ENCODE measurements at regions not wholly inside any gene's neighbourhood (a gene's known extent, or its start where the extent isn't known, plus 50 kb on each side); places are given as distances from the start of the nearest gene placed in this dataset.

GRCh38 chr18:1797235-1797634, 774.1 kb downstream of the METTL4 start:
- TF ChIP-seq ZBTB33 (IDR thresholded peaks at IDR 0.05) (no peak), RAD21 (IDR thresholded peaks at IDR 0.05) (no peak), TAF1 (conservative IDR thresholded peaks at IDR 0.05) (no peak), FOXA1 (IDR thresholded peaks at IDR 0.05) (no peak), NR2F2 (IDR thresholded peaks at IDR 0.05) (no peak), MAX (IDR thresholded peaks at IDR 0.05) (no peak), YY1 (IDR thresholded peaks at IDR 0.05) (no peak)
- TF ChIP-seq, protein P1, sequence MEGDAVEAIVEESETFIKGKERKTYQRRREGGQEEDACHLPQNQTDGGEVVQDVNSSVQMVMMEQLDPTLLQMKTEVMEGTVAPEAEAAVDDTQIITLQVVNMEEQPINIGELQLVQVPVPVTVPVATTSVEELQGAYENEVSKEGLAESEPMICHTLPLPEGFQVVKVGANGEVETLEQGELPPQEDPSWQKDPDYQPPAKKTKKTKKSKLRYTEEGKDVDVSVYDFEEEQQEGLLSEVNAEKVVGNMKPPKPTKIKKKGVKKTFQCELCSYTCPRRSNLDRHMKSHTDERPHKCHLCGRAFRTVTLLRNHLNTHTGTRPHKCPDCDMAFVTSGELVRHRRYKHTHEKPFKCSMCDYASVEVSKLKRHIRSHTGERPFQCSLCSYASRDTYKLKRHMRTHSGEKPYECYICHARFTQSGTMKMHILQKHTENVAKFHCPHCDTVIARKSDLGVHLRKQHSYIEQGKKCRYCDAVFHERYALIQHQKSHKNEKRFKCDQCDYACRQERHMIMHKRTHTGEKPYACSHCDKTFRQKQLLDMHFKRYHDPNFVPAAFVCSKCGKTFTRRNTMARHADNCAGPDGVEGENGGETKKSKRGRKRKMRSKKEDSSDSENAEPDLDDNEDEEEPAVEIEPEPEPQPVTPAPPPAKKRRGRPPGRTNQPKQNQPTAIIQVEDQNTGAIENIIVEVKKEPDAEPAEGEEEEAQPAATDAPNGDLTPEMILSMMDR (IDR thresholded peaks at IDR 0.05; ENCODE audit: low read depth, low read length, missing input control): no peak
- TF ChIP-seq, protein P2, sequence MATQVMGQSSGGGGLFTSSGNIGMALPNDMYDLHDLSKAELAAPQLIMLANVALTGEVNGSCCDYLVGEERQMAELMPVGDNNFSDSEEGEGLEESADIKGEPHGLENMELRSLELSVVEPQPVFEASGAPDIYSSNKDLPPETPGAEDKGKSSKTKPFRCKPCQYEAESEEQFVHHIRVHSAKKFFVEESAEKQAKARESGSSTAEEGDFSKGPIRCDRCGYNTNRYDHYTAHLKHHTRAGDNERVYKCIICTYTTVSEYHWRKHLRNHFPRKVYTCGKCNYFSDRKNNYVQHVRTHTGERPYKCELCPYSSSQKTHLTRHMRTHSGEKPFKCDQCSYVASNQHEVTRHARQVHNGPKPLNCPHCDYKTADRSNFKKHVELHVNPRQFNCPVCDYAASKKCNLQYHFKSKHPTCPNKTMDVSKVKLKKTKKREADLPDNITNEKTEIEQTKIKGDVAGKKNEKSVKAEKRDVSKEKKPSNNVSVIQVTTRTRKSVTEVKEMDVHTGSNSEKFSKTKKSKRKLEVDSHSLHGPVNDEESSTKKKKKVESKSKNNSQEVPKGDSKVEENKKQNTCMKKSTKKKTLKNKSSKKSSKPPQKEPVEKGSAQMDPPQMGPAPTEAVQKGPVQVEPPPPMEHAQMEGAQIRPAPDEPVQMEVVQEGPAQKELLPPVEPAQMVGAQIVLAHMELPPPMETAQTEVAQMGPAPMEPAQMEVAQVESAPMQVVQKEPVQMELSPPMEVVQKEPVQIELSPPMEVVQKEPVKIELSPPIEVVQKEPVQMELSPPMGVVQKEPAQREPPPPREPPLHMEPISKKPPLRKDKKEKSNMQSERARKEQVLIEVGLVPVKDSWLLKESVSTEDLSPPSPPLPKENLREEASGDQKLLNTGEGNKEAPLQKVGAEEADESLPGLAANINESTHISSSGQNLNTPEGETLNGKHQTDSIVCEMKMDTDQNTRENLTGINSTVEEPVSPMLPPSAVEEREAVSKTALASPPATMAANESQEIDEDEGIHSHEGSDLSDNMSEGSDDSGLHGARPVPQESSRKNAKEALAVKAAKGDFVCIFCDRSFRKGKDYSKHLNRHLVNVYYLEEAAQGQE (IDR thresholded peaks at IDR 0.05): no peak
